Effector memory CD8-positive, alpha-beta T cell (primary cell): ENCODE measurements at regions not wholly inside any gene's neighbourhood (a gene's known extent, or its start where the extent isn't known, plus 50 kb on each side); places are given as distances from the start of the nearest gene placed in this dataset.
"Not testable (repeated sequence)": the region's sequence is repeated elsewhere in the genome, so short reads cannot be mapped to it uniquely, and the experiment has no call there.

Source experiments
- ATAC-seq: fragments of 150-1000 bp; cut with Tn5 transposase; replicated peaks from 2 replicates; pipeline ENCODE4 v1.10.0; 2021; ENCODE audit warnings: mild to moderate bottlenecking, moderate library complexity
- DNase-seq, 3 experiments: peaks; one replicate each; pipeline ENCODE4 v3.0.0; 2021
- H3K27ac Mint-ChIP-seq, 2 donors: one replicate each; pipeline ENCODE4 v1.8.0; 2022; ENCODE audit warnings: mild to moderate bottlenecking in 2 of 2, mixed read lengths in 2 of 2, moderate library complexity in 2 of 2
- H3K27me3 Mint-ChIP-seq, 2 donors: one replicate each; pipeline ENCODE4 v1.8.0; 2022; ENCODE audit warnings: mixed read lengths in 2 of 2
- H3K36me3 Mint-ChIP-seq: one replicate; pipeline ENCODE4 v1.8.0; 2022; ENCODE audit warnings: mild to moderate bottlenecking, moderate library complexity, mixed read lengths; ENCODE audit not compliant: insufficient read depth
- H3K4me1 Mint-ChIP-seq, 2 donors: one replicate each; pipeline ENCODE4 v1.8.0; 2022; ENCODE audit warnings: low read depth in 2 of 2, mixed read lengths in 2 of 2
- H3K4me3 Mint-ChIP-seq, 2 donors: one replicate each; pipeline ENCODE4 v1.8.0; 2022; ENCODE audit warnings: mild to moderate bottlenecking in 2 of 2, mixed read lengths in 2 of 2, moderate library complexity in 2 of 2
- H3K9me3 Mint-ChIP-seq, 2 donors: one replicate each; pipeline ENCODE4 v1.8.0; 2022; ENCODE audit warnings: mixed read lengths in 2 of 2

DNA sequence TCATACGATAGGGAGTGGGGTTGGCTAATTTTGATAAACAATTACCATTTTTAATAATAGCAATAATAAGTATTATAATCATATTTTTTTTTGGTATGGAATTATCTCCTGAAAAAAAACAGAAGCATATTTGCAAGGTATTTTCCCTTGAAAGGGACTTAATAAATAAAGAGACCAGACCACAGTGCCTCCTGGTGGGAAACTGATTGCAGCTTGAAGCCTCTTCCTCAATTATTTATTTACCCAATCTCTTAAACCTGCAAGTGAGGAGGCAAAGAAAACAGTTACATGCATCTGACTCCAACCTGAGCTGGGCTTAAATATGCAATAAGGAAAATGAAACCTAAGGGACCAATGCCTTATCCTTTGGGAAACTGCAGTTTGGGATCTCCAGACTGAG lies 388.1 kb upstream of the ACO1 start:
- DNase-seq (no peak), ATAC-seq (no peak)
- no peaks in the 10 kb centered on the region for H3K36me3 Mint-ChIP-seq
- peaks cover 3 to 6% of the 10 kb centered on the region in 2 donors for H3K9me3 Mint-ChIP-seq
- no peak overlapping the region for H3K4me3 Mint-ChIP-seq
- H3K27me3 Mint-ChIP-seq: no peaks in the 10 kb centered on the region
- H3K4me1 Mint-ChIP-seq: no peaks in the 10 kb centered on the region
- no peak overlapping the region for H3K27ac Mint-ChIP-seq

DNA sequence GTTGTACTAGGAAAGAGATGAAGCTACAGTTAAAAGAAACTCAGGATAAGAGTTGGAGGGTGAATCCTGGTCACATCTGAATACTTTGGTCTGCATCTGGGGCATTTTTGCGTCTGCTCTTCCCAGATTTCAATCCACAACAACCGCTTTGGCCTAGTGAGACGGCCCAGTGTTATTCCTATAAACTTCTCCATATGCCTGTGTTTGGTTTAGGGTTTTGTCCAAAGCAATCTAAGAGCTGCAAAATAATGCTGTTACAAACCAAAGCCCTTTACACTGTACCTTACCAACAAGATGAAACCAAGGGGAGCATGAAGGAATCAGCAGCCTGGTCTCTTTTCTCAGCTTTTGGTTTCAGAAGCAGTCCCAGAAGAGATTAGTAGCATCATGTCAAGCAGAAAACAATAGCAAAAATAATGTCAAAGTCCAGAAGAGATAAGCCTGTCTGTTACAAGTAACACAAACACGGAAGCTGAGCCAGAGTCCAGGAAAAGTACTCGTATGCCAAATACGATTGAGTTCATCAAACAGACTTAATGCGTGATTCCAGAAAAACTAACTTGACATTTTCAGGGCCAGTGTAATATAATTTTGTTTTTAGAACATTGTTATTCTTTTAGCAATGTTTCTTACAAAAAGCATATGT lies 379.9 kb upstream of the ACO1 start:
- no peaks in the 10 kb centered on the region for H3K4me1 Mint-ChIP-seq
- no peaks in the 10 kb centered on the region for H3K36me3 Mint-ChIP-seq
- peaks cover 0 to 6% of the 10 kb centered on the region in 2 donors for H3K9me3 Mint-ChIP-seq
- no peak for ATAC-seq
- H3K4me3 Mint-ChIP-seq: no peak overlapping the region
- H3K27ac Mint-ChIP-seq: no peak overlapping the region
- no peaks in the 10 kb centered on the region for H3K27me3 Mint-ChIP-seq
- DNase-seq: no peak

DNA sequence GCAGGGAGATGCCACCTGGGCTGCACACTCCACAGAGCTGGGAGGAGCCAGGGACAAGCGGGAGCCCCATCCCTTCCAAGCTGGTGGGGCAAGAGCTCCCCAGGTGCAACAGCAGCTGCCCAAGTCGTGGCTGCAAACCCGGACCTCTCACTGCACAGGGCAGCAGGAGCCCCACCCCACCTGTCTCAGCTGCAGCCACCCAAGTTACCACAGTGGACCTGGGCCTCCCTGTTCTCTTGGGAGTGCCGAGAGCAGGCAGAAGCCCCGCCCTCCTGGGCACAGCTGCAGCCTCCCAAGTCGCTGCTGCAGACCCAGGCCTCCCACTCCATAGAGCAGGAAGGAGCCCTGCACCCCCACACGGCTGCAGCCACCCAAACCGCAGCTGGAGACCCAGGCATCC lies 374.1 kb upstream of the ACO1 start:
- Mint-ChIP-seq H3K4me3 (no peak overlapping the region), H3K4me1 (no peaks in the 10 kb centered on the region), H3K27ac (no peak overlapping the region), H3K36me3 (no peaks in the 10 kb centered on the region), H3K9me3 (no peaks in the 10 kb centered on the region), H3K27me3 (no peaks in the 10 kb centered on the region)
- DNase-seq (no peak), ATAC-seq (no peak)

DNA sequence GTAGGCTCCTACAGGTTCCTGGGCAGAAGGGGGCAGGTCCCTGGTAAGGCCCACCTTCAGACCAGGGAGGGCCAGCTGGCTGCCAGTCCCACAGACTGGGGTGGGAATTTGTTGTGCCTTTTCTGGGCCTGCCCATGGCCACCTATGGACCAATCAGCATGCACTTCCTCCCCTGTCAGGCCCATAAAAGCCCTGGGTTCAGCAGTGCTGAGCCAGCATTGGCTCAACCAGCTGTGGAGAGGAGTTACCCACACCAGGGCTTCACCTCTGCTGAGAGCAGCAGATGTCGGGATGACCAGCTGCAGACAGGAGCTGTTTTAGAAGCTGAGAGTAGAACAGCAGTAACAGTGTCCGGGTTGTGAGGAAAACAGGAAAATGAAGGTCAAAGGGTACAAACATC lies 373.4 kb upstream of the ACO1 start:
- H3K4me1 Mint-ChIP-seq: no peaks in the 10 kb centered on the region
- no peak overlapping the region for H3K4me3 Mint-ChIP-seq
- DNase-seq: no peak
- H3K36me3 Mint-ChIP-seq: no peaks in the 10 kb centered on the region
- no peaks in the 10 kb centered on the region for H3K9me3 Mint-ChIP-seq
- no peaks in the 10 kb centered on the region for H3K27me3 Mint-ChIP-seq
- no peak overlapping the region for H3K27ac Mint-ChIP-seq
- no peak for ATAC-seq

DNA sequence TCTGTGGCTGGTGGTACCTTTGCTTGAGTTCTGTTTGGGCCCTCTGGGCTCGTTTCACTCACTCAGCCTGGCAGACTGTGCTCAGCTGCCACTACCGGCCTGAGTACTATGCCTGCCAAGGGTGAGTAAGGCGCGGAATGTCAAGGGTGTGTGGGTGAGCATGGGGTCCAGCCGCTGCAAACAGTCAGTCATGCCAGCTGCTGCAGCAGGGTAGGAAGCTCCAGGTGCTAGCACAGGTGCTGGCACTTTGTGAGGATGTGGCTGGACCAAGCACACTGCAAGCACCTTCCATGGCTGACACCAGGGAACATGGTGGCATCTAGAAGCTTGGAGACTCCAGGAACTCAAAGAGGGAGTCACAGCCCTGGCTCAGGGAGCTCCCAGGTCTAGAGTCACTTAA lies 368.6 kb upstream of the ACO1 start:
- H3K27me3 Mint-ChIP-seq: no peaks in the 10 kb centered on the region
- H3K9me3 Mint-ChIP-seq: peaks cover 0 to 2% of the 10 kb centered on the region in 2 donors
- no peak overlapping the region for H3K4me3 Mint-ChIP-seq
- H3K27ac Mint-ChIP-seq: no peak overlapping the region
- no peaks in the 10 kb centered on the region for H3K4me1 Mint-ChIP-seq
- no peaks in the 10 kb centered on the region for H3K36me3 Mint-ChIP-seq
- no peak for ATAC-seq
- no peak for DNase-seq

DNA sequence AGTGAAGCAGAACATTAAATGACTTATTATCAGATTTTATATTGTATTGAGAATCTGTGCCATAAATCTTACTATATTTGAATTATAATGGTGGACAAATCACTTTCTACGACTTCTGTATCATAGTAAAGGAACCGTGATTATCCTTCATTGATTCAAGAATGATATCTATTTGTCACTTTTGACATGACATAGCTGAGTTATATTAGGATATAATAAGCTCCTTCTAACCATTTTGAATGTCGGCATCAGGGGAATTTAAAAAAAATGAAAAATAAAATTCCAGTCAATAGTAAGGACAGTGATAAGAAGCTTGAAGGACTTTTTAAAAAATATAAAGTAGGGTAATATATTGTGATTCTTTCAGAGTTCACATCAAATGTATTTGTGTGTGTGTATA lies 338.9 kb upstream of the ACO1 start:
- Mint-ChIP-seq H3K36me3 (no peaks in the 10 kb centered on the region), H3K4me3 (no peak overlapping the region), H3K4me1 (no peaks in the 10 kb centered on the region), H3K27me3 (no peaks in the 10 kb centered on the region), H3K27ac (no peak overlapping the region), H3K9me3 (peaks cover 0 to 3% of the 10 kb centered on the region in 2 donors)
- no peak for ATAC-seq
- no peak for DNase-seq

DNA sequence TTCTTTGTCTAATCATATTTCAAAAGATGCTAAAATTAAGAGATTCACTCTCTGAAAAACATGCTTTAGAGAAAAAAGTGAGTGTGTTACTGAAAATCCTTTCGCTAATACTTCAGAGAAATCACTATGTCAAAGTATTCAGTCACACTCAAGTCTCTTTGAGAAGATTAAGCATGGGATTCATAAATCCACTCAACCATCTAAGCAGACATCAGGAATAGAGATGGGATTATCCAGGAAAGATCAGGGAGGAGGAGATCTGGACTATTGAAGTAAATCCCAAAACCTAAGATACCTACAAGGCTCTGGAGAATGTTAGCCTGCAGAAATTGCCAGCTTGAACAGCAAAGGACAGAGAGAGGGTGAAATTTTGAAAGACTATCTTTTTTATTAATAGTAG lies 317.2 kb upstream of the ACO1 start:
- DNase-seq: no peak
- no peaks in the 10 kb centered on the region for H3K36me3 Mint-ChIP-seq
- H3K9me3 Mint-ChIP-seq: peaks cover 0 to 3% of the 10 kb centered on the region in 2 donors
- ATAC-seq: no peak
- no peaks in the 10 kb centered on the region for H3K27me3 Mint-ChIP-seq
- H3K27ac Mint-ChIP-seq: no peak overlapping the region
- no peak overlapping the region for H3K4me3 Mint-ChIP-seq
- no peaks in the 10 kb centered on the region for H3K4me1 Mint-ChIP-seq

DNA sequence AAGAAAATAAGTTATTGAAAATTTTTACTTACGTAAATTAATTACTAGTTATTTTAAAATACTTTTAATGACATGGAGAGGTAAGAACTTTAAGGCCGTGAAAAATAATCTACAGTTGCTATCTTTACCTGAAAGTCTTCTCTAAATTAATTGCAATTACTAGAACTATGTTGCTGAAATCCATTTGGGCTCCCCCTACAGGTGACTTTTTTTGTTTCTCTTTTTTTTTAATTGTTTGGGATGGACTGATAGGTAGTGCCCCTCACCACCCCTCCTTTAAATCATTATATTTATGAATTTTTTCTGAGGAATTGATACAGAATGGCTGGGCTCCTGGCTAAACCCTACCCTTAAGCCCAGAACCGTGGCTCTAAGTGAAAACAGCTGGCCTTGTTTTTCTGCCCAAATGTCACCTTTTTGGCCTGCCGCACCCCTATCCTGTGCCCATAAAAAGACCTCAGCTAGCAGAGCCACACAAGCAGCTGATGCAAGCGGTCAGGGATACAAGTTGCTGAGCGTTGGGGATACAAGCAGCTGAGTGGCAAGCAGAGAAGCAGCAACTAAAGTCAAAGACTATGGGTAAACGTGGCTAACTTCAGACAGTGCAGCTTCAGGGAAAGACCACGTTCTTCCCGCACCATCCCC lies 315.2 kb upstream of the ACO1 start:
- H3K27me3 Mint-ChIP-seq: no peaks in the 10 kb centered on the region
- no peaks in the 10 kb centered on the region for H3K36me3 Mint-ChIP-seq
- no peak overlapping the region for H3K4me3 Mint-ChIP-seq
- no peak overlapping the region for H3K27ac Mint-ChIP-seq
- H3K9me3 Mint-ChIP-seq: peaks cover 0 to 3% of the 10 kb centered on the region in 2 donors
- no peak for ATAC-seq
- H3K4me1 Mint-ChIP-seq: no peaks in the 10 kb centered on the region
- no peak for DNase-seq

DNA sequence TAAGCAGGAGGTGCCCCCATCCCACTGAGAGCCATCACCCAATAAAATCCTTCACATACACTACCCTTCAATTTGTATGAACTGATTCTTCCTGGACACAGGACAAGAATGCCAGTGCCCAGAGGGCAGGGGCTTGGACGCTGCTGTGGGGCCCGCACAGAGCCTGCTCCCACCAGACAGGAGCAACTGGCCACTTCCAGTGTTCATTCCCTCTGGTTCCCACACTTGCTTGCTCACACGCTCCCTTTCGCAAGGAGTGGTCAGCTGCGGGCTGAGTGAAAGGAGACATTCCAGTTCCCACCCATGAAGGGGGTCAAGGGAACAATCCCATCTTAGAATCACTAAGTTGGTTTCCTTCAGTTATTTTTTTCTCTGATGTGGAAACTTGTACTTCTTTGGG lies 314.5 kb upstream of the ACO1 start:
- Mint-ChIP-seq H3K9me3 (peaks cover 5% of the 10 kb centered on the region in 2 donors), H3K36me3 (no peaks in the 10 kb centered on the region), H3K4me1 (no peaks in the 10 kb centered on the region), H3K4me3 (no peak overlapping the region), H3K27me3 (no peaks in the 10 kb centered on the region), H3K27ac (no peak overlapping the region)
- ATAC-seq: no peak
- DNase-seq: no peak

DNA sequence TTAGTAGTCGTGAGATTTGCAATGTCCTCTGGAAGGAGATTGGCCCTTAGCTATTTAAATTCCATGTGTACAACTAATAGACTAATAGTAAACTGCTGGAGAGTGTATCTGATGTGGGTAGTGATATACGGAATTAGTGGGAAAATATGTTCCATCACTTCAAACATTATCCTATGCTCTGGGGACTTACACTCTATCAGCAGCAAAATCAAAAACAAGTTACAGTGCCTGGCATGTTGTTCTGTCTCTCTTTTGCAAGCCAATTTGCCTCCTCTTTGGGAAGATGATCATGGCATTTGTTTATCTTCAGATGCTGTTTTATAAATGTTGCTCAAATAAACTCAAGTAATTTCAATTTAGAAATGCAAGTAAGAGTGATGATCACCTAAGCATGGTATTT lies 311.9 kb upstream of the ACO1 start:
- no peak overlapping the region for H3K27ac Mint-ChIP-seq
- ATAC-seq: no peak
- no peaks in the 10 kb centered on the region for H3K4me1 Mint-ChIP-seq
- H3K9me3 Mint-ChIP-seq: peaks cover 4 to 7% of the 10 kb centered on the region in 2 donors
- H3K36me3 Mint-ChIP-seq: no peaks in the 10 kb centered on the region
- H3K4me3 Mint-ChIP-seq: no peak overlapping the region
- no peak for DNase-seq
- H3K27me3 Mint-ChIP-seq: no peaks in the 10 kb centered on the region

DNA sequence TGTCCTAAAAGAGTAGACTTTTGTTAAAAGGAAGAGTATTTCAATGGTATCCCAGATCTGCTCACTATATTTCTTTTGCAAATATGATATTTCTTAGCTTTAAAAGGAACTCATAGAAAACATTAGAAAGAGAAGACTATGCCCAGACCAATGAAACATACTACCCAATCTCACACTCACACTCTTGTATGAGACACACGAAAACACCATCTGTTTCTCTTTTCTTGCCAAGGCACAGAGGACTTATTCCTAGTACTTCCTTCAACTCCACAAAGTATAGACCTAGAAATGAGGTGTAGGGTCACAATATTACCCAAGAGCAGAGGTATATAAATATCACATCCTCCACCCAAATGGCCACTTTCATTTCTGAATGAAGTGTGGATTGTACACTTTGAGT lies 292.4 kb upstream of the ACO1 start:
- no peaks in the 10 kb centered on the region for H3K27me3 Mint-ChIP-seq
- H3K27ac Mint-ChIP-seq: no peak overlapping the region
- ATAC-seq (no peak), DNase-seq (no peak)
- H3K9me3 Mint-ChIP-seq: peaks cover 4 to 7% of the 10 kb centered on the region in 2 donors
- no peak overlapping the region for H3K4me3 Mint-ChIP-seq
- H3K36me3 Mint-ChIP-seq: no peaks in the 10 kb centered on the region
- H3K4me1 Mint-ChIP-seq: no peaks in the 10 kb centered on the region

DNA sequence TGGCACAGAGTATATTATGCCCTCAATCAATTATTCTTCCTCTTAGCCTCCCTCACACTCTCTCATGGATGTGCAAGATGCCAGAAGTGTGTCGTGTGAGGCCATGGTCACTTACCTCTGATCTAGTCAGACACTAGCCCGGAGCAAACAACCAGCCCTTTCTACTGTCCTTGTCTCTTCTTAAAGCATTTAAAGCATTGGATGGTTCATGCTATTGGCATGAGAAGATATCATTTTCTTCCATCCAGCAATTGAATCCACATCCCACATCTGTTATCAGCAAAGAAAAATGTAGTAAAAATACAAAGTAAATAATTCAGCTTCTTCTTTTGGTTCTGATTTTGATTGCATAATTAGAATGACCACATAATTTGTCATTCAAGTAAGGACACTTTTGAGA lies 267.2 kb upstream of the ACO1 start:
- no peaks in the 10 kb centered on the region for H3K27me3 Mint-ChIP-seq
- no peak overlapping the region for H3K4me3 Mint-ChIP-seq
- no peak for DNase-seq
- H3K4me1 Mint-ChIP-seq: no peaks in the 10 kb centered on the region
- peaks cover 0 to 5% of the 10 kb centered on the region in 2 donors for H3K9me3 Mint-ChIP-seq
- ATAC-seq: no peak
- H3K27ac Mint-ChIP-seq: no peak overlapping the region
- no peaks in the 10 kb centered on the region for H3K36me3 Mint-ChIP-seq

DNA sequence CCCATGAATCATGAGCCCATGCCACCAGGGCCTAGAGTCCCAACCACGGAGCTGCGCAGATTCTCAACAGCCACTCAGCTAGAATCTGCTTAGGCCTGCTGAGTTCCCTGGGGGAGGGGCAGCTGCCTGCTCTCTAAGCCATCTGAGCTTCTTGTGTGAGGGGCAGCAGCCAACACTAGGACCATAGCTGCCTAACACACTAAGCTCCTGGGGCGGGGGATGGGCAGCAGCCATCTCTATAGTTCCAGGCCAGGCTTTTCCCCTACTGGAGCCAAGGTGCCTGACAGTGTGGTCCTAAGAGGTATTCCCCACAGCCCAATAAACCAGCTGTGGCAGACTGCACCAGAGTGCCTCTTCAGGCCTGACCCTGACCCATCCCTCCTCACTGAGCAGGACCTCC lies 255.9 kb upstream of the ACO1 start:
- H3K27ac Mint-ChIP-seq: no peak overlapping the region
- no peaks in the 10 kb centered on the region for H3K4me1 Mint-ChIP-seq
- DNase-seq (no peak), ATAC-seq (no peak)
- no peak overlapping the region for H3K4me3 Mint-ChIP-seq
- H3K27me3 Mint-ChIP-seq: no peaks in the 10 kb centered on the region
- H3K36me3 Mint-ChIP-seq: peaks cover 4% of the 10 kb centered on the region
- peaks cover 0 to 5% of the 10 kb centered on the region in 2 donors for H3K9me3 Mint-ChIP-seq

DNA sequence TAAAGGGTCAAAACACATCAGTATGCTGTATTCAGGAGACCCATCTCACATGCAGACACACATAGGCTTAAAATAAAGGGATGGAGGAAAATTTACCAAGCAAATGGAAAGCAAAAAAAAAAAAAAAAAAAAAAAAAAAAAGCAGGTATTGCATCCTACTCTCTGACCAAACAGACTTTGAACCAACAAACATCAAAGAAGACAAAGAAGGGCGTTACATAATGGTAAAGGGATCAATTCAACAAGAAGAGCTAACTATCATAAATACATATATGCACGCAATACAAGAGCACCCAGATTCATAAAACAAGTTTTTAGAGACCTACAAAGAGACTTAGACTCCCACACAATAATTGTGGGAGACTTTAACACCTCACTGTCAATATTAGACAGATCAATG lies 253.7 kb upstream of the ACO1 start:
- not testable (repeated sequence) for H3K36me3 Mint-ChIP-seq, DNase-seq, H3K4me3 Mint-ChIP-seq, H3K9me3 Mint-ChIP-seq, H3K27me3 Mint-ChIP-seq, H3K27ac Mint-ChIP-seq, ATAC-seq, H3K4me1 Mint-ChIP-seq
